ENCODE measurements at regions not wholly inside any gene's neighbourhood (a gene's known extent, or its start where the extent isn't known, plus 50 kb on each side); places are given as distances from the start of the nearest gene placed in this dataset.

GRCh38 chr7:19508124-19508523 lies 200.7 kb downstream of the POLR1F start:
- TF ChIP-seq CTCF (IDR thresholded peaks at IDR 0.05) (no peak), POLR2A (IDR thresholded peaks at IDR 0.05) (no peak)
